Limb (tissue), 2 donors: ENCODE measurements at regions not wholly inside any gene's neighbourhood (a gene's known extent, or its start where the extent isn't known, plus 50 kb on each side); places are given as distances from the start of the nearest gene placed in this dataset.

Experiments
- DNase-seq, 2 donors: peaks; one replicate each; pipeline ENCODE4 v3.0.0-alpha.2; 2016; ENCODE audit errors: extremely low spot score in 2 of 2

DNA sequence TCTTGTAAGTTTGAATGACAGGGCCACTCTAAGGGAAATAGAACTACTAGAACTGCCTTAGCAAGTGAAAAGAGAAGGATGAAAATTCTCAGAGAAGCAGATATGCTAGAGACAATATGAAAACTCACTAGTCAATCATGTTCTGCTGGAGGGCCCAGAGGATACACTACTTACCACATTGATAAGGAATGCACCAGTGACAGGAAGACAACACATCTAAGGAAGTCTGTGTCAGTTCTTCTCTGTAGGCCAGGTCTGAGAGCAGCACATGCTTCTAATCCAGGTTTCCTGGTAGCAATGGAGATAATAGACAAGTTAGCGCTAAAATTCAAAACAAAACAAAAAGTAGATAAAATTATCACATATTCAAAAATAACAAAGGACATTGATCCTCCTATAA, 235.2 kb upstream of the AKR1E2 start:
- DNase-seq = no peak

DNA sequence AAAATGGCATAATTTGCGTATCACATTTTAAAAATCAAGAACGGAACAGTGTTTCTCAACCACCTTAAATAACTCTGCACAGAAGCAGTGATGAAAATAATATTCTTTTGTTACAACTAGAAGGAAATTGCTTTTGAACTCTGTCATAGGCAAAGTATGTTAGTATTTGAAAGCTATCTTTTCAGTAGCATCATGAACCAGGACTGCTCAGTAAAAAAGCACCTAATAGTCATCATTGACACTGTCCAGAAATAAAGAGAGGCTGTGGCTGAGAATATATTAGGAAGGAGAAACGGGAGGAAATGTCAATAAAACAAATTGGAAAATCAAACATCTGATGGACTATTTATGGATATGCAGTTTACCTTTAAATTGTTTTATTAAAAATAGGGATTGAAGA, 237.2 kb upstream of the AKR1E2 start:
- DNase-seq = no peak

DNA sequence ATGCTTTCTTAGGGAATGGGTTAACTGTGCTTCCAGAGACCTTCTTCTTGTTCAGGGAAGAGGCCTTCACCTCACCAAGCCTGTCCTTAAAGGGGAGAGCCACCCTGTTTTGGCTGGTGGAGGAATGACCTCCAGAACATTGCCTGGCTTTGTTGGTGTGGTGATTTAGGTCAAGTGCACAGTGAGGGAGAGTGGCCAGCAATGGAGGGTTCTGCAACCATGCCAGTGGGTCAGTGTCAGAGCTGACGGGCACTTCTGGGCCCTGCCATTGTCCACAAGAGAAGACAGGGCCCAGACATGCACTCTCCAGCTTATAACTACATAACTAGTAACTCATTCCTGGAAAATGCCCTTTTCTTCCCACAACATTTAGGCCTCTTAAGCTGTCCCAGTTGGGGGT, 238.5 kb upstream of the AKR1E2 start:
- DNase-seq = no peak

DNA sequence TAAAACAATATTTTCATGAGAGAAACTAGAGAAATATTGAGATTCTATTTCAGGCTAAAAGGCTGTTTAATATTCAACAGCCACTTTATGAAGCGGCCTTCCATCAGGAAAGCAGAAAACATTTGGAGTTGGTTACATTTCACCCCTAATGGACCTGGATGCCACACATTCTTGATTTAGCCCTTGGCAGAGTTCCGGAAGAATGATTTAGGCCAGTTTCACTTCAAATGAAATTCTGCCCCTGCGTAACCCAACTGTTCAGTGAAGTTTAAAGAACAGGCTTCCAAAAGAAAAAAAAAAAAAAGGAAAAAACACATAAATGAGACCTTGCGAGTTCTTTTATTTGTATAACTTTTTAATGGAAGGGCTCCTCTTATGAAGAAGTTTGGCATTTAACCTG, 239.2 kb upstream of the AKR1E2 start:
- DNase-seq = no peak

DNA sequence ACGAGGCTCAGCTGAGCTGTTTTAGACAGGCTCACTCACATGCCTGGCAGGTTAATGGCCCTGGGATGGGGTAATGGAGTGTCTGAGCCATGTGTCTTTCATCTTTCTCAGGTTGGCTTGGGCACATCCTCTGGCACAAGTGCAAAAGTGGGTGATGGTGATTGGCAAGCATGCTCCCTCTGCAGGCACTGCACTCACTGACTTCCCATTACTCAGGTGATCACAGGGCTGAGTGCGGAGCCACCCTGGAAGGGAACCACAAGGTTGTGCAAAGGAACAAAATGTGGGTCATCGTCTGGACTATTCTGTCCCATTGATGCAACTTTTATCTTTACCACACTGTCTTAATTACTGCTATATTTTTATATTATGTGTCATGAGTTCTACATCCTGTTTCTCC, 244.1 kb upstream of the AKR1E2 start:
- DNase-seq = no peak

DNA sequence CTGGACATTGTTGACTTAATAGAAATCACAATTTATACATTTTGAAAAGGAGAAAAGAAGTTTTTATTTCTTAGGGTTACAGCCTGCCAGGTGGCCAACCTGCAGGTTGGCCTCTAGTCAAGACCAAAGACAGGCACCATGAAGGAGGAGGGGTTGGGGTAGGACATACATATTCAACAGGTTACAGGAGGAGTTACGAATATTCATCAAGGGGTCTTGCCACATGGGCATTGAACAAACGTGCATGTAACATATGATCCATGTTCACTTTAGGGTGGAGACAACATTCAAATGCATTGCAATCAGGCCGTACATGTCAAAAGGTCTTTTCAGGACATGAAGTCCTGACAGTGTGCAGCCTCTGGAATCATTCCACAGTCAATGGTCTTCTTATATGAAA, 246.2 kb upstream of the AKR1E2 start:
- no peak for DNase-seq

DNA sequence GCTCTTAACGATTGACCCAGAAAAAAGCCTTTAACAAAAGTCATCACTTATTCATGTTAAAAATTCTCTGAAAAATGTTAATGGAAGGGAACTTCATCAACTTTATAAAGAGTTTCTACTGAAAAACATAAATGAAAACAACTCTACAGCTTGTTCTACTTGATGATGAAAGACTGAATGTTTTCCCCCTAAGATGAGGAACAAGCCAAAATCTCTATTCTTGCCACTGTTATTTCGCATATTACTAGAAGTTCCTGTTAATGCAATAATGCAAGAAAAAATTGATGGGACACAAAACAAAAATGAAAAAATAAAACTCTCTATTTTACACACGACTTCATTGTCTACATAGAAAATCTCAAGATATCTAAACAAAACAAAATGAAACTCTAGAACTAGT, 249.8 kb upstream of the AKR1E2 start:
- DNase-seq = no peak

DNA sequence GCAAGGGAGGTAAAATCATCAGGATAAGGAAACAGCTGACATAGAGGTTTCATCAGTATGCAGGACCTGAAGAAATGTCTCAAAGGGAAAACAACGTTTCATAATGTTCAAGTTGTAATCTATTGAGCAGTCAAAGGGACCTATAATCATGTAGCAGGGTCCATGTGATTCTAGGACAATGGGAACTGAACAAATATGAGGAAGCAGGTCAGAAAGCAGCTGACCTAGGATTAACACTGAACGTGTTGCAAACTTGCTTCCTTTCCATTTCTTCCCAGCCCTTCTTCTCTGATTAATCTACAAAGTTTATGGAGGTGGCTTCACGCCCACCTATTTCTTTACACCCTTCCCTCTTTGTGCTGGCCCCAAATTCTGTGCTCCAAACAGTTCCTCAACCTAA, 256.9 kb upstream of the AKR1E2 start:
- no peak for DNase-seq

DNA sequence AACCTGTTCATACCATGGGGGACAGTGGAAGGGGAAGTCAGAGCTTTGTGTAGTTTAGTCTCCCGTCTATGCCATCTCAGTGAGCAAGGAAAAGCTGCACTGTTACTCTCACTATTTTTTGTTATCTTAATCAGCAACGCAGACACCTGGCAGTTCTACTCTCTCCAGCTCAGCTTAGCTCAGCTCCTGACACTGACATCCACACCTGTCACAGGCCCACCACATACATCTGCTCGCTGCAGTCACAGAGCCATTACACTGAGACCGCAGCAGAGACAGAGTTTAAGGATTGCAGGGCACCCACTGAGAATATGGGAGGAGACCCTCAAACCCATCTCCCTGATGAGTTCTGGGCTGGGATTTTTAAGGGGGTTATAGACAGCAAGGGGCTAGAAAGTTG, 257.3 kb upstream of the AKR1E2 start:
- DNase-seq = no peak

DNA sequence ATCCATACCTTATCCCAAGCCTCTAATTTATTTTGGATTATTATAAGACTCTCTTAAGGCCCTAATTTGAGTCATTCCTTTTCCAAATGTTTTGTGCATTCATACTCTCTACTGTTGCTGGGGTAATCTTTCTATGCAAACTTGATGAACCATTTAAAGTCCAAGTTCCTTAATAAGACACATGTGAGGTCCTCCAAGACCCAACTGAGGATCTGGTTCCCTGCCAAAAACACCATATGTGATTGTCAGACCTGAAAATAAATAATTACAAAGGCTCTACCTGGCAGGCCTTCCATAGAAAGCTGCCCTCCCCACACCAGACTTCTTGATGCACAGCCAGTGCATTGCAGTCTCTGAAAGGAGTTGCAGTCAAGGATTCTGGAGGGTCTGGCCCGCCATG, 257.9 kb upstream of the AKR1E2 start:
- no peak for DNase-seq

DNA sequence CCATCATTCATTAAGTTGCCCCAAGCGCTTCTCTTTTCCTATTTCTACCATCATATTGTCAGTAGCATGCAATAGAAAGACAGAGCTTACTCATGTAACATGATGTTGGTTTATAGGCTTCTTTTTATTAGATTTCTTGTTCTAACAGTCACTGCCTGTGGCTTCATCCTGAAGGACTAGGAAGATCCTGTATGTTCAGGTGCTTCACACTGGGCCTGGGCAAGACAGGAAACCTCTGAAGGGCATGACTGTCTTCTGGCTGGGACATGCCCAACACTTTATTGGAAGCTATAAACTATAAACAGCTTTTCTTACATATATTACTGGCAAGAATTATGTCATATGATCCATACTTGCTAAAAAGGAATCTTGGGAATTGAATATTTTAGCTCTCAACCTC, 258.4 kb upstream of the AKR1E2 start:
- no peak for DNase-seq

DNA sequence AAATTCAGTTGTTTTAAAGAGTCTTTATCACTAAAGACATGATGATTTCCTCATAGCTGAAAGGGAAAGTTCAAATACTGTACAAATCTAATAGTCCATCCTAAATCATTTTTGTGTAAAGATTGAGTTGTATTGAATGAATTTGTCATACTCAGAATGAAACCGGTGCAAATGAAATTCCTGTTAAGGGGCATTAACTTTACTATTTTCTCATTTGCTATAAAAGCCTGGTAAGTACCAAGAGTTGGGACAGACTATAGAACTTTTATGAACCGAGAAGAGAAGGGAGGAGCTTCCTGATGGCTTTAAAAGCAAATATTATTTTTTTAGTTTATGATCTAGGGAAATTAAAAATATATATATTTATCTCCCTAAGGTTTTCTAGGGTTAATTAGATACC, 260.0 kb upstream of the AKR1E2 start:
- DNase-seq = no peak

DNA sequence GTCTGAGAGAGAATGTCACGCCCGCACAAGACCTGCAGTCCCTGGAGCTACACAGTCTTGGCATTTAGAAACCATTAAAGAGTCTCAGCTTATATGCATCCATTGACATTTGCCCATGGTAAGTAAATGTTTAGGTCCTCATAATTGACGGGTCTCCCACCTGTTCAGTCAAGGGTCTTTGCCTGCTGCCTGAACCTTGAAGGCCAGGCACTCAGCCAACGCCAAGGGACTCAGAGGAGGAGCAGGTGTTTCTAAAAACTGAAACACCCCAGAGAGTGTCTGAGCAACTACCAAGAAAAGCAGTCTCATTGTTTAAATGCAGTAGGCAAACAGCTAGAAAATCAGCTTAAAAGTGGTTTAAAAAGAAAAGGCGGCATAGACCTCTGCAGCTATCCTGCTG, 264.7 kb upstream of the AKR1E2 start:
- no peak for DNase-seq

DNA sequence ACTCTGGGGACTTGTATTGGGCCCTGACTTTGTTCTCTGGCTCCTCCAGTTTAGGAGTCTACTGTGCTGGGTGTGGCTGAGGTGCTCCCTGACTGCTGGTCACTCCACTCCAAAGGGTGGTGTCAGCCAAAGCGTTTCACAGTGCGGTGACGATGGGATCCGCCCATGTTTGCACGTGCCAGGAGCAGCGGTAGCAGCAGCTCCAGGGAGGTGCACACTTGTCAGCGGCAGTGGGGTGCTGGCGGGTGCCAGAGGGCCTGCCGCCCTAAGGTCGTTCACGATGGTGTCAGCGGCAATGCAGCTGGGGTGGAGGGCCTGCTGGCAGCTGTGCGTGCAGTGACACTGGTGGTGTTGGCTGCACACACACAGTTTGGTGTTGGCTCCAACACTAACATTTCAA, 268.5 kb upstream of the AKR1E2 start:
- DNase-seq = no peak

DNA sequence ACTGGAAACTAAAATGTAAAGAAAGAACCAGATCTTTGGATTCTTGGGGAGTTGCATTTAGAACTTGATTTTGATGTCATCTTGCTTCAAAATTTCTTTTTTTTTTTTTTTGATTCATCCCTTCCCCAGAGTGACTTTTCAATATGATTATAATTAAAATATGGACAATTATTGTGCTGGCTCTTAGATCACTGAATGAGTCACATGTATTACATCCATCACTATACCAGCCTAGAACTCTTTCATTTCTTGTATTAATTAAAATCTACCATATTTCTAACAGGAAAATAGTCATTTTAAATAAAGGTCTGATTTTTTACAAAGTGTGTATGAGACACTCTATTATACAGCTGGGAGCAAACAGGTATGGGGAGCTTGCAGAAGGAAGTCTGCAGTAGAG, 269.5 kb upstream of the AKR1E2 start:
- DNase-seq = no peak

DNA sequence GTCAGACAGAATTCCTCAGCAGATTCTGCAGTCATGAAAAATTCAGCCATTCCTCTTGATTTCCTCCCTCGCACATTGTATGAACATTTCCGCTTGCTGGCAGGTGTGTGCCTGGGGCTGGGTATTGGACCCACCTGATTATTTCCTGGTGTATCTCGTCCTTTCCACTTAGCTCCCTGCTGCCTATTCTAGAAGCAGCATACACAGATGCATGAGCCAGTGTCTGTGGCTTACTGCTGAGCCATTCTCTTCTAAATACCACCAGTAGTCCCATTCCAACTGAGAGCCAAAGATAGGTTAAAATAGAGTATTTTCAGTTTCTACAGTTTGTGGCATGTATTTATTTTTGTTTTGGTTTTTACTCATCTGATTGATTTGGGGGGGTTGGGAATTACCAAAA, 270.1 kb upstream of the AKR1E2 start:
- DNase-seq = no peak

DNA sequence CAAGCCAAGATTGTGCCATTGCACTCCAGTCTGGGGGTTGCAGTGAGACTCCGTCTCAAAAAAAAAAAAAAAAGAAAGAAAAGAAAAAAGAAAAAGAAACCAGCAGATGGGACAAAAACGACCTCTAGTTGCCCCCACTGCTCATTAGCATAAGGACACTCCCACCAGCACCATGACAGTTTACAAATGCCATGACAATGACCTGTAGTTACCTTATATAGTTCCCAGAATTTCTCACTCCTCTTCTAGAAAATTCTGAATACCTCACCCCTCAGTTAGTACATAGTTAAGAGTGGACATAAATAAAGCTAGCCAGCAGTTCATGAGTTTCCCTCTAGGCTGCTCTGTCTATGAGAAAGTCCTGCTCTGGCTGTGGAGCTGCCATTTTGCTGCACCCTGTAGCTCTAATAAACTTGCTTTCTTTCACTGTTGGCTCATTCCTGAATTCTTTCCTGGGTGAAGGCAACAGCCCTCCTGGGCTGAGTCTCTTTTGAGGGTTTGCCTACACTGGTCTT, 276.8 kb upstream of the AKR1E2 start:
- no peak for DNase-seq

DNA sequence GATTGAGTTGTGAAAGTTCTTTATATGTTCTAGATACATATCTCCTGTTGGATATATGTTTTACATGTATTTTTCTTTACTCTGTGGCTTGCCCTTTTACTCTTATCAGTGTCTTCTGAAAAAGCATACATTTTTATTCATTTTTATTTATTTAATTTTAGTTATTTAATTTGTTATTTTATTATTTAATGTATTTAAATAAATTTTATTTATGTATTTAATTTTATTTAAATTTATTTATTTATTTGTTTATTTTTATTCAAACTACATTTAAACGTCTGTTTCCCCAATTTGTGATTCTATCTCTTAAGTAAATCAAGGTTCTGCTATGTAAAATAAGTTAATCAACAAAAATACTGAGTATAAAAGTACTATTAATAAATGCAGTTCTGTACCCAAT, 279.1 kb upstream of the AKR1E2 start:
- no peak for DNase-seq

DNA sequence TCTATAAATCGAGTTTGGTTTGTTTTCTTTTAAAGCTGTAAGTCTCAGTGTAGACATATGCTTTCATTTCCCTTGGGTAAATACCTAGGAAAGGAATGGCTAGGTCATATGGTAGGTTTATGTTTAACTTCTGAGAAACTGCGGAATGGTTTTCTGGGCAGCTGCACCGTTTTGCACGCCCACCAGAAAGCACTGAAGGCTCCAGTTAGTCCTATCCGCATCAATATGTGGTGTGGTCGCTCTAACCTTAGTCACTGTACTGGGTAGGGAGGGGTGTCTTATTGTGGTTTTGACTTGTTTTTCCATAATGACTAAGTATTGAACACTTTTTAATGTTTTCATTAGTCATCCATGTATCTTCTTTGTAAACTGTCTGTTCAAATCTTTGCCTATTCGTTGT, 279.5 kb upstream of the AKR1E2 start:
- DNase-seq = no peak

DNA sequence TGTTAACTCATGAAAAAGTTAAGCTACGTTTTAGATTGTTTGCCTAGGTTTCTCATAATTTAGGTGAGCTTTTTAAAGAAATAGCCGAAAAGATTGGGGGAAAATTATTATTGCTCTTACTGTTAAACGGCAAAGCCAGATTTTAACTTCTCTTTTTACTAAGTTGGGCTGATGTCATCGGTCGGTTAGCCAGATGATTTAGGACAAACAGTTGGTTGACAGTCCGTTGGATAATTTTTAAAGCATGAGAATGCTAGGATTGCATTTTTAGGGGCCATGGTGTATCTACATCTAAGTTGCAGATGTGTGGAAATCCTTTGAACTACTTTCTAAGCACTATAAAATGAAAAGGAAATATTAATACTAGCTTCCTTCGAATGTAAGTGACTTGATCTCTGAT, 280.9 kb upstream of the AKR1E2 start:
- DNase-seq = peak in 1 of 2 donors; percentile 40

DNA sequence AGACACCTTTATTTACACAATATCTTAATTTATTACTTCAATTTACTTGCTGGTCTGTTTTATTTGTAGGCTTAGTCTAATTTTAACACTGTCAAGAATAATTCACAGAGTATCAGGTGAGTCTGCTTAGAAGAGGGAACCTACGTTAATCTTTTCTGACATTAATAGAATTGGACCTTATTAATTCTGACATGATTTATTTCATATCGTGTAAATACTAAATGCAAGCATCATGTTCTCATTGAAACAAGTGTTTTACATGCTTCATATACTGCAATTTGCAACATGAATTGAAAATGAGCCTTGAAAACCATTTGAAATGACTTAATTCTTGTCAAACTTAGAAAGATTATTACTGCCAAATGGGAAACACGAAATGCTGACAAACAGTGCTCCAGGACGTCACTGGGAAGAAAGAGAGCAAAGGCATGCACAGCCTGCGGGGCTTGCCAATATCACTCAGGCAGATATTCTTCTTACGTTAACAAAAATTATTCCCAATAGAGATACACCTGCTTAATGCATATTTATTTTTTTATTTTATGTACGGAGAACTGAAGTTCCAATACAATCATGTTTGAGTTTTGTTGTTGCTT, 282.0 kb upstream of the AKR1E2 start:
- DNase-seq = no peak

DNA sequence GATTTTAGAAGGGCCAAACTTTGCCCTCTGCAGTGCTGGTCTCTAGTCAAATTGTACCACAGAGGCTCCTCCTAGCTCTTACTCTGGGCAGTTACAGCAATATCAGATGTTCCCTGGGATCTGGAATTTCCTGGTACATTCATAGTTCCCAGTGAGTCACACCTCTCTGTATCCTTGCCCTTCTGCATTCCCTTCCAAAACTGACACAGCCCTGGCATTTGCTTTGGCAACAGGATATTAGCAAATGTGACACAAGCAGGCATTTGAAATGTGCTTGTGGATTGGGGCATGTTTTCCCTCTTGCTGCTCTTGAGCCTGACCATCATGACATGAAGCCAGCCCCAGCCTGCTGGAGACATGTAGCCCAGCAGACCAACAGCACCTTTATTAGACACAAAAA, 284.7 kb upstream of the AKR1E2 start:
- no peak for DNase-seq

DNA sequence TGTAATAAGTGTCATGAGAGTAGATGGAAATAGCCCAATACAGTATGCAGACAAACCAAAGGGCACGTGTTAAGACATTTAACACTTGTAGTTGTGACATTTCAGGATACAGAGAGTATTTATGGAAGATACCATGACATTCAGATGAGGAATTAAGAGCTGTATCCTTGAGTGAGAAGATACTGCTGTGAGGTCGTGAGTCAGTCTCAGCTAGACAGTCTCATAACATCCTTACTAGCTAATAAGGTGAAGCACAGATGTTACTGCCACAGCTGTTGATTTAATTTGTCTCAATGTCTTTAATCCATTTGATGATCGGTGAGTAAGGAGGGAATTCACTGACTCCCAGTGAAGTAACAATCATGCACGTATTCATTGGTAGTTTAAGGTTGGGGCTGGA, 288.0 kb upstream of the AKR1E2 start:
- no peak for DNase-seq

DNA sequence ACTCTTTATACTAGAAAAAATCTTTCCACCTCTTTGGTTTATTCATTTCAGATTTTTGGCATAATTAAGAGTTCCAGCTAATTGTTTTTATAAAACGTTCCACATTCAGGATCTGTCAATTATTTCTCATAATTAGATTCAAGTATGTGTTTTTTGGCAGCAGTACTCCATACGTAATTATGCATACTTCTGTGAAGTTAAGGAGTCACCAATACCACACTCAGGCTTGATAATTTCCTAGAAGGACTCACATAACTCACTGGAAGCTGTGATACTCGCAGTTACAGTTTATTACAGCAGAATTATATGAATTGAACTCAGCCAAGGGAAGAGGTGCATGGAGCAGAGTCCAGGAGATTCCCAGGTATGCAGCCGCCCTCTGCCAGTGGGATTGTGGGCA, 290.5 kb upstream of the AKR1E2 start:
- no peak for DNase-seq
